Mesendoderm (in vitro differentiated cells): ENCODE measurements at regions not wholly inside any gene's neighbourhood (a gene's known extent, or its start where the extent isn't known, plus 50 kb on each side); places are given as distances from the start of the nearest gene placed in this dataset.

Experiments
- DNase-seq: peaks from one replicate; pipeline ENCODE4 v3.0.0; 2013
- H2AK5ac ChIP-seq: 2 replicates; pipeline ENCODE4 v1.6.1; 2013; ENCODE audit warnings: low read length, inconsistent platforms
- H2BK120ac ChIP-seq: 2 replicates; pipeline ENCODE4 v1.6.1; 2013; ENCODE audit warnings: low read depth, mild to moderate bottlenecking, low read length, moderate library complexity, mixed read lengths
- H2BK15ac ChIP-seq: replicated peaks from 2 replicates; pipeline ENCODE4 v1.6.1; 2013; ENCODE audit warnings: low read depth, mild to moderate bottlenecking, moderate library complexity
- H2BK5ac ChIP-seq: 2 replicates; pipeline ENCODE4 v1.6.1; 2013; ENCODE audit warnings: low read length, inconsistent platforms
- H3K18ac ChIP-seq: 2 replicates; pipeline ENCODE4 v1.6.1; 2013; ENCODE audit warnings: mild to moderate bottlenecking, low read length, mixed read lengths
- H3K23ac ChIP-seq: one replicate; pipeline ENCODE4 v1.6.1; 2013; ENCODE audit warnings: low read length
- H3K27ac ChIP-seq: 2 replicates; pipeline ENCODE4 v1.5.1; 2013; ENCODE audit warnings: low read depth, mild to moderate bottlenecking, inconsistent platforms, low read length, moderate library complexity
- H3K27me3 ChIP-seq: 2 replicates; pipeline ENCODE4 v1.6.1; 2013; ENCODE audit warnings: low read length, control low read depth, mild to moderate bottlenecking, inconsistent platforms; ENCODE audit not compliant: insufficient read depth, poor library complexity
- H3K36me3 ChIP-seq: 2 replicates; pipeline ENCODE4 v1.6.1; 2013; ENCODE audit warnings: low read length, inconsistent platforms; ENCODE audit not compliant: control insufficient read depth, insufficient read depth
- H3K4ac ChIP-seq: one replicate; pipeline ENCODE4 v1.6.1; 2013; ENCODE audit warnings: low read depth, mild to moderate bottlenecking, low read length, moderate library complexity
- H3K4me1 ChIP-seq: 2 replicates; pipeline ENCODE4 v1.6.1; 2013; ENCODE audit warnings: low read depth, low read length, inconsistent platforms; ENCODE audit not compliant: control insufficient read depth
- H3K4me2 ChIP-seq: 2 replicates; pipeline ENCODE4 v1.6.1; 2013; ENCODE audit warnings: low read length
- H3K4me3 ChIP-seq: 2 replicates; pipeline ENCODE4 v1.5.1; 2013; ENCODE audit warnings: mild to moderate bottlenecking, low read length
- H3K56ac ChIP-seq: one replicate; pipeline ENCODE4 v1.6.1; 2013; ENCODE audit warnings: low read length
- H3K79me1 ChIP-seq: 2 replicates; pipeline ENCODE4 v1.6.1; 2013; ENCODE audit warnings: low read length, inconsistent platforms
- H3K79me2 ChIP-seq: 2 replicates; pipeline ENCODE4 v1.6.1; 2013; ENCODE audit warnings: mild to moderate bottlenecking, low read length; ENCODE audit not compliant: control insufficient read depth, insufficient read depth
- H3K9ac ChIP-seq: 2 replicates; pipeline ENCODE4 v1.6.1; 2013; ENCODE audit warnings: low read length, inconsistent platforms
- H4K5ac ChIP-seq: one replicate; pipeline ENCODE4 v1.6.1; 2013; ENCODE audit warnings: low read length
- H4K8ac ChIP-seq: one replicate; pipeline ENCODE4 v1.6.1; 2013; ENCODE audit warnings: low read depth, mild to moderate bottlenecking, control low read depth, low read length, moderate library complexity
- WGBS: extraction: QIAGEN DNeasy Blood & Tissue Kit; methylation state at CpG from one replicate; pipeline ENCODE4 v1.1.7; 2013; ENCODE audit warnings: low lambda C conversion rate, missing lambda C conversion rate; ENCODE audit not compliant: insufficient coverage; ENCODE audit errors: extremely low coverage; 5-methylcytosine and 5-hydroxymethylcytosine counted together

GRCh38 chr1:88549536-88549935 lies 134.5 kb upstream of the PKN2 start:
- Histone ChIP-seq H3K79me2 (no peaks in the 10 kb centered on the region), H4K8ac (no peak overlapping the region), H3K79me1 (no peaks in the 10 kb centered on the region), H3K4me3 (no peak overlapping the region), H2AK5ac (no peak overlapping the region), H3K4me1 (no peaks in the 10 kb centered on the region), H3K18ac (no peak overlapping the region), H3K36me3 (no peaks in the 10 kb centered on the region), H2BK5ac (no peak overlapping the region), H2BK15ac (no peak overlapping the region), H3K4me2 (no peak overlapping the region), H4K5ac (no peak overlapping the region), H3K4ac (no peak overlapping the region), H2BK120ac (no peak overlapping the region), H3K27ac (no peak overlapping the region), H3K23ac (no peak overlapping the region), H3K56ac (no peak overlapping the region), H3K27me3 (no peaks in the 10 kb centered on the region), H3K9ac (no peak overlapping the region)
- WGBS = no CpG with 5 or more reads among the region's 1 CpG
- peak; percentile 17 for DNase-seq

DNA sequence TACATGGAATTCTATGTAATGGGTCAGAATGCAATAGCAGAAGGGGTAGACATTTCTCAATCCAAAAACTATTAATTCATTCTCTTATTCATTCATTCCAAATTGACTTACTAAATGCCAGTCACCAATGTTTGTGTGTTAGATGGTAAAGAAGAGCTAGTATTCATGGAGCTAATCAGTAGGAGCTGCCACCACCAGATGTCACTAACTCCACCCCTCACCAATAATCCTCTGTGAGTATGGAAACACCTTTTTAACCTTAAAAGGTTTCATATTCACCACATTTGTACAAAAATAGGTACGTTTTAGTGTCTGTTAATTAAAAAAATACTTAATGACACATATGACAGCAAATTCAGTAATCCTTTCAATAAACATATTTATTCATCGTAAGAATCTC lies 131.8 kb upstream of the PKN2 start:
- Histone ChIP-seq H3K18ac (no peak overlapping the region), H3K4me3 (no peak overlapping the region), H3K23ac (no peak overlapping the region), H3K27ac (no peak overlapping the region), H3K56ac (no peak overlapping the region), H3K9ac (no peak overlapping the region), H3K4ac (no peak overlapping the region), H3K4me2 (no peak overlapping the region), H2BK5ac (no peak overlapping the region), H2AK5ac (no peak overlapping the region), H2BK120ac (no peak overlapping the region), H3K27me3 (no peaks in the 10 kb centered on the region), H3K36me3 (no peaks in the 10 kb centered on the region), H3K79me1 (no peaks in the 10 kb centered on the region), H4K8ac (no peak overlapping the region), H3K79me2 (no peaks in the 10 kb centered on the region), H3K4me1 (no peaks in the 10 kb centered on the region), H4K5ac (no peak overlapping the region), H2BK15ac (no peak overlapping the region)
- no CpG with 5 or more reads among the region's 2 CpGs for WGBS
- DNase-seq = peak; percentile 18

DNA sequence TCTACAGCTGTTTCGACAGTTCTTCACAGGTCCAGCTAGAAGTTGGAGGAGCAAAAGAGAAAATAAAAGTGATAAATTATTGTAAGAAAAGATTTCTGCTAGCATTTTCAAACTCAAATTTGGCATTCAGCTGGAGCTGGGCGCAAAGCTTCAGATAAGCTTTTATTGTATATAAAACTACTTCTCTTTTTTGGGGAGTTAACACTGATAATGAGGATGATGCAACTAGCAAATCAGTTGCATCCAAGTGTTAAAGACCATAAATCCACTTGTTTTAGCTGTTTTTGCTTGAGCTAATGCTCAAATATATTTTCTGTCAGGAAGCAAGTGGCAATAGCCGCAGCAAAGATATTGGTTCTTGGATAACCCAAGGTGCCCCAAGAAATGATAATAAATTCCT lies 127.1 kb upstream of the PKN2 start:
- Histone ChIP-seq H3K79me2 (no peaks in the 10 kb centered on the region), H3K79me1 (no peaks in the 10 kb centered on the region), H3K56ac (no peak overlapping the region), H3K4me3 (no peak overlapping the region), H3K27ac (no peak overlapping the region), H3K36me3 (no peaks in the 10 kb centered on the region), H3K4me2 (no peak overlapping the region), H2BK5ac (no peak overlapping the region), H2BK15ac (no peak overlapping the region), H3K4me1 (no peaks in the 10 kb centered on the region), H4K8ac (no peak overlapping the region), H3K9ac (no peak overlapping the region), H3K23ac (no peak overlapping the region), H2BK120ac (no peak overlapping the region), H3K4ac (no peak overlapping the region), H3K27me3 (no peaks in the 10 kb centered on the region), H4K5ac (no peak overlapping the region), H3K18ac (no peak overlapping the region), H2AK5ac (no peak overlapping the region)
- WGBS = no CpG with 5 or more reads among the region's 3 CpGs
- DNase-seq = no peak

- Histone ChIP-seq H3K4me1 (no peaks in the 10 kb centered on the region), H3K79me1 (no peaks in the 10 kb centered on the region), H3K4me3 (no peak overlapping the region), H3K9ac (no peak overlapping the region), H2AK5ac (no peak overlapping the region), H3K4ac (no peak overlapping the region), H3K27me3 (no peaks in the 10 kb centered on the region), H4K5ac (no peak overlapping the region), H3K56ac (no peak overlapping the region), H3K36me3 (no peaks in the 10 kb centered on the region), H4K8ac (no peak overlapping the region), H2BK5ac (no peak overlapping the region), H3K4me2 (no peak overlapping the region), H2BK120ac (no peak overlapping the region), H2BK15ac (no peak overlapping the region), H3K79me2 (no peaks in the 10 kb centered on the region), H3K27ac (no peak overlapping the region), H3K18ac (no peak overlapping the region), H3K23ac (no peak overlapping the region)
- no peak for DNase-seq
- 100% methylated on average over 2 of the region's 3 CpGs for WGBS
These were observed 123.5 kb upstream of the PKN2 start for GRCh38 chr1:88560621-88561020.

GRCh38 chr1:88562991-88563390 lies 121.1 kb upstream of the PKN2 start:
- Histone ChIP-seq H3K27me3 (no peaks in the 10 kb centered on the region), H2BK15ac (no peak overlapping the region)
- WGBS = no CpG with 5 or more reads among the region's 3 CpGs

DNA sequence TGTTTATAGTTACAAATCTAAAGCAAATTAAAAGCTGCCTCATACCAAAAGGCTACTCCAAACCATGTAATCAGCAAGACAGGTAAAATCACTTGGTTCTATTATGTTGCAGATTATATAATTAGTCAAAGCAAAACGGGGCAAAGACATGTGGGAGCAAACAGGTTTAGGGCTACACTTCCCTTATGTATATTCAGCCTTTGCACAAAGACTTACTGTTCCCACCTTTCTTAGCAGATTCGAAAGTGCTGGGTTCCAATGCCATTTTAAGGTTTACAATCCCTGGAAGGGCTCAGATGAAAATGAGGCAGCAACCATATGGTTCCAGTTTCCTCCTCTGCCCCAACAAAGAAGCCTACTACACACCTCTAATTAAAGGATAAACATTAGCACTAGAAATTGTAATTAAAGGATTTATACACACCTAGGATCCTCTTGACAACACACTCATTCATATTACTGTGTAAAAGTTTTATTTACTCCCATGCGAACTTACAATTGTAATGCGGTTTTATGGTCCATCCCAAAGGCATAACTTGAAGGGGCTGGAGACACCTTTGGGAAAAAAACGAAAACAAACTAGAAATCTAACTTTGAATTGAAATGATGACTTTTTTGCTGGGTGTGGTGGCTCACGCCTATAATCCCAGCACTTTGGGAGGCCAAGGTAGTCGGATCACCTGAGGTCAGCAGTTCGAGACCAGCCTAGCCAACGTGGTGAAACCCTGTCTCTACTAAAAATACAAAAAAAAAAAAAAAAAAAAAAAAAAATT lies 117.3 kb upstream of the PKN2 start:
- Histone ChIP-seq H2BK120ac (no peak overlapping the region), H2BK5ac (no peak overlapping the region), H2BK15ac (no peak overlapping the region), H3K23ac (no peak overlapping the region), H3K4me1 (no peaks in the 10 kb centered on the region), H3K18ac (no peak overlapping the region), H3K4me2 (no peak overlapping the region), H2AK5ac (no peak overlapping the region), H3K79me1 (no peaks in the 10 kb centered on the region), H3K27ac (no peak overlapping the region), H3K79me2 (no peaks in the 10 kb centered on the region), H3K9ac (no peak overlapping the region), H4K5ac (no peak overlapping the region), H3K36me3 (no peaks in the 10 kb centered on the region), H3K56ac (no peak overlapping the region), H3K4me3 (no peak overlapping the region), H3K4ac (no peak overlapping the region), H3K27me3 (no peaks in the 10 kb centered on the region), H4K8ac (no peak overlapping the region)
- WGBS = no CpG with 5 or more reads among the region's 9 CpGs
- DNase-seq = no peak

More at GRCh38 chr1:88562991-88563390, 121.1 kb upstream of the PKN2 start:
- Histone ChIP-seq H2AK5ac (no peak overlapping the region), H3K27ac (no peak overlapping the region), H2BK5ac (no peak overlapping the region), H3K36me3 (no peaks in the 10 kb centered on the region), H3K4me2 (no peak overlapping the region), H3K9ac (no peak overlapping the region), H3K79me1 (no peaks in the 10 kb centered on the region), H3K23ac (no peak overlapping the region), H3K18ac (no peak overlapping the region), H3K4ac (no peak overlapping the region), H3K79me2 (no peaks in the 10 kb centered on the region), H3K4me1 (no peaks in the 10 kb centered on the region), H3K56ac (no peak overlapping the region), H3K4me3 (no peak overlapping the region), H4K5ac (no peak overlapping the region), H4K8ac (no peak overlapping the region), H2BK120ac (no peak overlapping the region)
- DNase-seq = no peak
